Right kidney (tissue), 1 donor: ENCODE measurements at regions not wholly inside any gene's neighbourhood (a gene's known extent, or its start where the extent isn't known, plus 50 kb on each side); places are given as distances from the start of the nearest gene placed in this dataset.
"Not testable (repeated sequence)": the region's sequence is repeated elsewhere in the genome, so short reads cannot be mapped to it uniquely, and the experiment has no call there.

ENCODE experiments used
- DNase-seq: peaks from one replicate; pipeline ENCODE4 v3.0.0-alpha.2; 2016

- DNase-seq = peak; percentile 21
Measured at GRCh38 chr11:34001557-34002064, 49.9 kb upstream of the CAPRIN1 start.

- DNase-seq = no peak
Measured at GRCh38 chr11:33999393-33999792, 52.1 kb upstream of the CAPRIN1 start.

- DNase-seq = no peak
Measured at GRCh38 chr11:33997584-33998251, 53.8 kb upstream of the CAPRIN1 start.

DNA sequence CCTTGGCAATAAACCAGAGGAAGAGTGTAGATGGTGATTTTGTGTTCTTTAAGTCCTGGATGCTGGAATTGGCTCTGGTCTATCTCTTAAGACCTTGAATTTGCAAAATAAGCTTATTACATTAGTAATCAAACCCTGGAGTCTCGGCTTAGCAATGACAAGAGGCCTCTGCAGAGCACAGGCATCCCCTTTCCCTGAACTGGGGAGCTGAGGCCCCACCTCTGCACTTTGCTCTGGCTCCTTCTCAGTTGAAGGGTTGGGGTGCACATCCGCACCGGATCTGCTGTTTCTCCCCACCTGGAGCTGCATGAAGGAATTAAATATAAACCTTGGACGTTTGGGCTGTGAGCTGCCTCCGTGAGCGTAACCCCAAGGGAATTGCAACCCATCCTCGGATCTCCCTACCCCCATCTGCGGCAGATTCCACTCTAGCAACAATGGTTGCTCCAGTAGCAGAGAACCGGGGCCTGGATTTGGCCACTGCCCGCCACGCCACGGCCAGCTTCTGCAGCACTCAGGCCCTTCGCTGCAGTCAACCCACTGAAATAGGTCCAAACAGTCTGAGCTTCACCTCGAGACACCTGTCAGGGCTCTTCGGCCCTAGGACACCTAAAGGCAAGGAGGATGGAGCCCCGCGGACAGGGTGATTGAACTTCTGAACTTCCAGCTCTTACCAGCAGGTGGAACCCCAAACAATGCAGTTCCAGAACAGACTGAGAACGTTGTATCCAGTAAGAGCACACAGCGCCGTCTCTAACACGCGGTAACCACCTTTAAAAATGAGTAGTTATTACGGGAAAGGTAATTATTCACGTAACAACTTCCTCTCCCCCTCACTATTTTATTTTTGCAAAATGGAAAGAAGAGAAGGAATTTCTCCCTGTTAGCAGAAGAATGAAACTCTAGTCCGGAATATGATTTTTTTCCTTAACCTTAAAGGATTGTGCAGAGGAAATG, 54.8 kb upstream of the CAPRIN1 start:
- peak; percentile 57 for DNase-seq

GRCh38 chr11:33994937-33995336, 56.6 kb upstream of the CAPRIN1 start:
- DNase-seq = no peak

DNA sequence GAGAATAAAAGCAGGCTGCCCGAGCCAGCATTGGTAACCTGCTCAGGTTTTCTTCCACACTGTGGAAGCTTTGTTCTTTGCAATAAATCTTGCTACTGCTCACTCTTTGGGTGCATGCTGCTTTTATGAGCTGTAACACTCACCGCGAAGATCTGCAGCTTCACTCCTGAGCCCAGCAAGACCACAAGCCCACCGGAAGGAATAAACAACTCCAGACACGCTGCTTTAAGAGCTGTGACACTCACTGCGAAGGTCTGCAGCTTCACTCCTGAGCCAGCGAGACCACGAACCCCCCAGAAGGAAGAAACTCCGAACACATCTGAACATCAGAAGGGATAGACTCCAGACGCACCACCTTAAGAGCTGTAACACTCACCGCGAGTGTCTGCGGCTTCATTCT, 60.4 kb upstream of the CAPRIN1 start:
- not testable (repeated sequence) for DNase-seq

- not testable (repeated sequence) for DNase-seq
Measured at GRCh38 chr11:33990131-33990530, 61.4 kb upstream of the CAPRIN1 start.

DNA sequence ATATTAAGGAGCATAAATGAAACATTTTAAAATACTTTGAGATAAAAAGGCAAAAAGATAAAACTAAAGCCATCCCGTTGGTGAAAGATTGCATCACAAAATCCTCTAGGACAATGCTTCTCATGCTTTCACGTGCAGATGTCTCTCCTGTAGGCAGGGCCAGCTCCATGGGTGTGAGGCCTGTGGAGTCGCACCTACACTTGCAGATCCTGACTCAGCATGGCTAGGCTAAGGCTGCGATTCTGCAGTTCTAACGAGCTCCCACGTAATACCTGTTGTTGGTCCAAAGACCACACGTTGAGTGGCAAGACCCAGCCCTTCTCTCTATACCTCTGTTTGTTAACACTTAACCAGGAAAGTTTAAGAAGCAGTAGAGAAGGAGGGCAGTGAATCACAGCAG, 62.1 kb upstream of the CAPRIN1 start:
- DNase-seq = no peak

GRCh38 chr11:33988586-33989370, 62.8 kb upstream of the CAPRIN1 start:
- no peak for DNase-seq

- peak; percentile 31 for DNase-seq
Measured at GRCh38 chr11:33987975-33988580, 63.5 kb upstream of the CAPRIN1 start.

GRCh38 chr11:33987545-33987944, 64.0 kb upstream of the CAPRIN1 start:
- no peak for DNase-seq

DNA sequence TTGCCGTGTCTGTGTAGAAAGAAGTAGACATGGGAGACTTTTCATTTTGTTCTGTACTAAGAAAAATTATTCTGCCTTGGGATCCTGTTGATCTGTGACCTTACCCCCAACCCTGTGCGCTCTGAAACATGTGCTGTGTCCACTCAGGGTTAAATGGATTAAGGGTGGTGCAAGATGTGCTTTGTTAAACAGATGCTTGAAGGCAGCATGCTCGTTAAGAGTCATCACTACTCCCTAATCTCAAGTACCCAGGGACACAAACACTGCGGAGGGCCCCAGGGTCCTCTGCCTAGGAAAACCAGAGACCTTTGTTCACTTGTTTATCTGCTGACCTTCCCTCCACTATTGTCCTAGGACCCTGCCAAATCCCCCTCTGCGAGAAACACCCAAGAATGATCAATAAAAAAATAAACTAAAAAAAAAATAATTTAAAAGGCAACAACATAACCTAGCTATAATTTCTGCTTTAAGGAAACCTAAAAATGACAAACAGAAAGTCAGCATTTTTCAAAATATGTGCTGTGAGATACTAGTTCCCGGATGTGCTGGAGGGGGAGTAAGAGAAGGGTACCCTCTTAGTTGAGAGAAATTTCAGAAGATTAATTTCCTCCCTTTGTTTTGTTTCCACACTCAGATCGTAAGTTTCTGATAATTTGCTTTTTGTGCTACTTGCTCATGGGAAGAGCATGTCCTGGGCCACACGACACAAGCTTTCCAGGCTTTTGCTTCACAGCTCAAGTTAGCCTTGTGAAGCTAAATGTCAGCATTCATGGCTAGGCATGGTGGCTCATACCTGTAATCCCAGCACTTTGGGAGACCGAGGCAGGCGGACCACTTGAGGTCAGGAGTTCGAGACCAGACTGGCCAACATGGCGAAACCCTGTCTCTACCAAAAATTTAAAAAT, 64.7 kb upstream of the CAPRIN1 start:
- DNase-seq = not testable (repeated sequence)

GRCh38 chr11:33984682-33985389, 66.7 kb upstream of the CAPRIN1 start:
- DNase-seq = no peak

DNA sequence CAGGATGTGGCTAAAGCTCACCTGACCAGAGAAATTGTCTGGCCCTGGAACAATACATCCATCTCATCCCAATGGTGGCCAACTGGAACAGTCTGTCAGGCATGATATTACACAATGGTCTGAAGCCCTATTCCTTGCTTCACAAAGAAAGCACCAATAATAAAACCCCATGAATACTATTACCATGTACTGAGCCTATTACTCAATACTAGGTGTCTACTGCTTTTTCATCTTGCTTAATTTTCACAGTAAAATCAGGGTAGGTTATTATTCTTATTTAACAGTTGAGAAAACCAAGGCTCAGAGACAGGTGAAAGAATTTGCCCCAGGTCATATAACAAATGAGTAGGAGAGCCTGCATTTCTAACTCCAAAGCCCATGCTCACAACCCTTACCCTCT, 68.9 kb upstream of the CAPRIN1 start:
- no peak for DNase-seq

DNA sequence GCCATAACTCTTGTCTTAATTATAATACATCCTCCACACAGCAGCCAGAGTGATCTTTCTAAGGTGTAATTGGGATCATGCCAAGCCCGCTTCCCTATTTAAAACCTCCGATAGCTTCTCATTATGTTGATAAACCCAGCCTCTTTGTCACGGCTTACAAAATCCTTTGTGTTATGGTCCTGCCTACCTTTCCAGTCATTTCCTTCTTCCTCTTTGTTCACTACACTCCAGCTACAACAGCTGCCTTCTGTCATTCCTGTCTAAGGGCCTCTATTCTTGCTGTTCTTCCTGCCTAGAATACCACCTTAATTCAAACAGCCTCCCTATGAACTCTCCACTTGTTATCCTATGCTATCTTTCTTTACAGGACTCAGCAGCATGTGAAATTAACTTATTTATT, 70.6 kb upstream of the CAPRIN1 start:
- peak; percentile 30 for DNase-seq

DNA sequence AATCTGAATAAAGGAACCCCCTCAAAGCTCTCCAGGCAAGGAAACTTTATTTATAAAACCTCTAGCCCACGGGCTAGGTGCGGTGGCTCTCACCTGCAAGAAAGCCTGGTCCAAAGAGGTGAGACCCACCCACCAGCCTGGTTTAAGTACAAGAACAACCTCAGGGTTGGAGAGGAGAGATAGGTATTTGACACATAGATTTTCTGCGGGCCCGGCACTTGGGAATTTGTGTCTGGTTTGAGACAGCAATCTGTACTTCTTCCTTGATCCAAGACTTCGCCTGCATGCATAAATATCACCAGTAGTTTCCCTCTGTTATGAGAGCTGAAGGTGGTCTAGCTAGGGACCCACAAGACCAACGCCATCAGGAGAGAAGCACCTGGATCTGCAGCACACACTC, 73.2 kb upstream of the CAPRIN1 start:
- DNase-seq = no peak

DNA sequence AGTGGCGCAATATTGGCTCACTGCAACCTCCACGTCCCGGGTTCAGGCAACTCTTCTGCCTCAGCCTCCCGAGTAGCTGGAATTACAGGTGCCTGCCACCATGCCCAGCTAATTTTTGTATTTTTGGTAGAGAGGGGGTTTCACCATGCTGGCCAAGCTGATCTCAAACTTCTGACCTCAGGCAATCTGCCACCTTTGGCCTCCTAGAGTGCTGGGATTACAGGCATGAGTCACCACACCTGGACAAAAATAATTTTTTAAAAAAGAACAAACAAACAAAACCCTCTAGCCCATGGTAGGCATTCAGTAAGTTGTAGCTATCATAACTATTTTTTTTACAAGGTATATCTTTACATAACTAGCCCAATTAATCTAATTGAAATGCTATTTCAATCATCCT, 73.9 kb upstream of the CAPRIN1 start:
- no peak for DNase-seq

GRCh38 chr11:33976495-33977199, 74.9 kb upstream of the CAPRIN1 start:
- peak; percentile 43 for DNase-seq

DNA sequence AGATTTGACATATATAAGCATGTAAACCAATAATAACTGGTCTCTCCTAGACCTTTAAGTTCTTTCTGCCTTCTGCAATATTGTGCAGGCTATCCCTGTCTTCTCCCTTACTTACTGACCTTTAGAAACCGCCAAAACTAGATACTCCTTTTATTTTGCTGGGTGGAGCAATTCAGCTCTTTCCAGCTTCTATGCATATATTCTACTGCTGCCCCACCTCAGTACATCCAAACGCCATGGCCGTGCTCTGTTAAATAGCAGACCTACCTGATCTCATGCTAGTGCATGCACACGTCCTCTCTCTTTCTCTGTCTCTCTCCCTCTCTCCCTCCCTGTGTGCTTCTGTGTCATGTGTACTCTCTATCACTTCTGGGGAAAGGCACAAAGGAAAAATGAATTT, 76.7 kb upstream of the CAPRIN1 start:
- DNase-seq = no peak

DNA sequence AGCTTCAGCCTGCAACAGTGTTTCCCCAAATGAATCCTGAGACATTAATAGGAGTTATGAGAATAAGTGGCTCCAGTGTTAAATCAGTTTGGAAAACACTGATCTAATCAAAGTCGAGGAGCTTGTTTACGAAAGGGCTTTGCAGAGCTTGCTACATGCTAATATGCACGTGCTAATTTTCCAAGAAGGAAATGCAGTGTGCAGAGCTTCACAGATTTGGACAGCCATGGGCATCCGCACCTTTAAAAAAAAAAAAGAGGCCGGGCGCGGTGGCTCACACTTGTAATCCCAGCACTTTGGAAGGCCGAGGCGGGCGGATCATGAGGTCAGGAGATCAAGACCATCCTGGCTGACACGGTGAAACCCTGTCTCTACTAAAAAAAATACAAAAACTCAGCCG, 79.7 kb upstream of the LMO2 start:
- DNase-seq = peak; percentile 44
